ENCODE measurements at regions not wholly inside any gene's neighbourhood (a gene's known extent, or its start where the extent isn't known, plus 50 kb on each side); places are given as distances from the start of the nearest gene placed in this dataset.

GRCh38 chr9:2340046-2340760, 281.4 kb upstream of the VLDLR start:
- Histone ChIP-seq H3K9ac (ENCODE audit: low read depth, low read length) (no peak overlapping the region), H3K36me3 (ENCODE audit: insufficient read depth, low read length) (no peaks in the 10 kb centered on the region; the same call in 1 of the 2 replicates), H3K9me3 (ENCODE audit: control insufficient read depth, insufficient read depth, low read length) (no peaks in the 10 kb centered on the region), H3K4me1 (ENCODE audit: insufficient read depth, low read length) (no peaks in the 10 kb centered on the region)

- Histone ChIP-seq H3K9me3 (ENCODE audit: control insufficient read depth, insufficient read depth, low read length) (no peaks in the 10 kb centered on the region), H3K4me1 (ENCODE audit: insufficient read depth, low read length) (no peaks in the 10 kb centered on the region), H3K36me3 (ENCODE audit: insufficient read depth, low read length) (no peaks in the 10 kb centered on the region; the same call in 1 of the 2 replicates), H3K9ac (ENCODE audit: low read depth, low read length) (no peak overlapping the region)
These were observed 280.5 kb upstream of the VLDLR start for GRCh38 chr9:2341126-2341525.

GRCh38 chr9:2341956-2342355, 279.6 kb upstream of the VLDLR start:
- H3K9ac ChIP-seq (ENCODE audit: low read depth, low read length): no peak overlapping the region
- no peaks in the 10 kb centered on the region for H3K9me3 ChIP-seq (ENCODE audit: control insufficient read depth, insufficient read depth, low read length)
- H3K4me1 ChIP-seq (ENCODE audit: insufficient read depth, low read length): no peaks in the 10 kb centered on the region
- no peaks in the 10 kb centered on the region; the same call in 1 of the 2 replicates for H3K36me3 ChIP-seq (ENCODE audit: insufficient read depth, low read length)

DNA sequence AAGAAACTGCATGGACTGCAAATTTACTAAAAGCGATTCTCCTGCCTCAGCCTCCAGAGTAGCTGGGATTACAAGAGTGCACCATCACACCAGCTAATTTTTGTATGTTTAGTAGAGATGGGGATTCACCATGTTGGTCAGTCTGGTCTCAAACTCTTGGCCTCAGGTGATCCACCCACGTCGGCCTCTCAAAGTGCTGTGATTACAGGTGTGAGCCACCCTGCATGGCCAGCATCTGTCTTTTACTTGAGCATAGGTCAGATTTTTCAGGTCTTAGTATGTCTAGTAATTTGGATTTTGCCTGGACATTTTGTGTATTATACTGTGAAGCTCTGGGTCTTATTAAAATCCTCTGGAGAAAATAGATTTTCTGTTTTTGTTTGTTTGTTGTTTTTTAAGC, 277.8 kb upstream of the VLDLR start:
- Histone ChIP-seq H3K36me3 (ENCODE audit: insufficient read depth, low read length) (no peaks in the 10 kb centered on the region), H3K9ac (ENCODE audit: low read depth, low read length) (no peak overlapping the region), H3K9me3 (ENCODE audit: control insufficient read depth, insufficient read depth, low read length) (no peaks in the 10 kb centered on the region), H3K4me1 (ENCODE audit: insufficient read depth, low read length) (no peaks in the 10 kb centered on the region)

- Histone ChIP-seq H3K9me3 (ENCODE audit: control insufficient read depth, insufficient read depth, low read length) (no peaks in the 10 kb centered on the region), H3K4me1 (ENCODE audit: insufficient read depth, low read length) (no peaks in the 10 kb centered on the region), H3K9ac (ENCODE audit: low read depth, low read length) (no peak overlapping the region), H3K36me3 (ENCODE audit: insufficient read depth, low read length) (no peaks in the 10 kb centered on the region)
These were observed 277.2 kb upstream of the VLDLR start for GRCh38 chr9:2344436-2344835.

DNA sequence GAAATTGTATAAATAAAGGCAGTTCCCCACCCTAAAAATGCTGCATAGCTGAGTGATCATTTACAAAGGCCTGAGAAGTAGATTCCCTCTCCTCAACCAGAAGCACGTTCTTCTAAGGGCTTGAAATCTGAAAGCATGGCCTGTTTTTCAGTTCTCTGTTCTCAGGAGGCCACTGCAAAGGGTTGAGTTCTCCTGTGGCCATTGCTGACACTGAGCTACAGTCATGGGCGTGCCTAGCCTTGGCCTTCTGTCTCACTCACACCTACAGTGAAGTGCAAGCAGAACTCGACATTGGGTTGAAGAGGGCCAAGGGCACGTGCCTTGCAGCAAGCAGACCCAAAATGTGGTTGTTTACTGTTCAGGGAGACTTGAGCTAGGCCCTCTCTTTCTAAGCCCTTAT, 276.6 kb upstream of the VLDLR start:
- no peak overlapping the region for H3K9ac ChIP-seq (ENCODE audit: low read depth, low read length)

GRCh38 chr9:2346277-2346913, 275.2 kb upstream of the VLDLR start:
- H3K36me3 ChIP-seq (ENCODE audit: insufficient read depth, low read length): no peaks in the 10 kb centered on the region
- no peaks in the 10 kb centered on the region for H3K4me1 ChIP-seq (ENCODE audit: insufficient read depth, low read length)
- no peaks in the 10 kb centered on the region for H3K9me3 ChIP-seq (ENCODE audit: control insufficient read depth, insufficient read depth, low read length)
- no peak overlapping the region for H3K9ac ChIP-seq (ENCODE audit: low read depth, low read length)

More for the DNA sequence above, 276.6 kb upstream of the VLDLR start:
- Histone ChIP-seq H3K4me1 (ENCODE audit: insufficient read depth, low read length) (no peaks in the 10 kb centered on the region), H3K36me3 (ENCODE audit: insufficient read depth, low read length) (no peaks in the 10 kb centered on the region), H3K9me3 (ENCODE audit: control insufficient read depth, insufficient read depth, low read length) (no peaks in the 10 kb centered on the region)

- Histone ChIP-seq H3K9me3 (ENCODE audit: control insufficient read depth, insufficient read depth, low read length) (no peaks in the 10 kb centered on the region), H3K9ac (ENCODE audit: low read depth, low read length) (no peak overlapping the region), H3K4me1 (ENCODE audit: insufficient read depth, low read length) (peaks cover 5% of the 10 kb centered on the region), H3K36me3 (ENCODE audit: insufficient read depth, low read length) (no peaks in the 10 kb centered on the region)
These were observed 270.3 kb upstream of the VLDLR start for GRCh38 chr9:2351324-2351723.

DNA sequence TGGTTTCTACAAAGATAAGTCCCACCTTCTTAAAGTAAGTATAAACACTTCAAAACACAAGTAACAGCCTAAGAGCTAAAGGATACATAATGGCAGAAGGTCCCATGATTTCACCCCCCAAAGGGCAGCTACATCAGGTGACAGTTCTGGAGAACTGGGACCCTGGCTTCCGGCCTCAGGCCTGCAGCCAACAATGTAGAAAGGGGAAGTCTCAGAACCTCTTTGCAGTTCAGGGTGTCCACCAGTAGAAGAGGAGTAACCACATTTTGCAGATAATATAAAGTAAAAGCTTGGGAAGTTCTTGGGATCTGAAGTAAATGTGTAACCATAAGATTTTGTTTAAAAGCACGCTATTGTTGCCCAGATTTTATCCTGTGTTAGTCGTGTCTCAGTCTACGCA, 267.4 kb upstream of the VLDLR start:
- peaks cover 6% of the 10 kb centered on the region for H3K4me1 ChIP-seq (ENCODE audit: insufficient read depth, low read length)
- H3K36me3 ChIP-seq (ENCODE audit: insufficient read depth, low read length): no peaks in the 10 kb centered on the region
- no peaks in the 10 kb centered on the region for H3K9me3 ChIP-seq (ENCODE audit: control insufficient read depth, insufficient read depth, low read length)
- no peak overlapping the region for H3K9ac ChIP-seq (ENCODE audit: low read depth, low read length)

- Histone ChIP-seq H3K36me3 (ENCODE audit: insufficient read depth, low read length) (no peaks in the 10 kb centered on the region), H3K4me1 (ENCODE audit: insufficient read depth, low read length) (peaks cover 15% of the 10 kb centered on the region), H3K9ac (ENCODE audit: low read depth, low read length) (no peak overlapping the region), H3K9me3 (ENCODE audit: control insufficient read depth, insufficient read depth, low read length) (no peaks in the 10 kb centered on the region)
These were observed 266.5 kb upstream of the VLDLR start for GRCh38 chr9:2354856-2355696.

GRCh38 chr9:2355697-2355983, 265.9 kb upstream of the VLDLR start:
- Histone ChIP-seq H3K4me1 (ENCODE audit: insufficient read depth, low read length) (peaks cover 17% of the 10 kb centered on the region), H3K9me3 (ENCODE audit: control insufficient read depth, insufficient read depth, low read length) (no peaks in the 10 kb centered on the region)

GRCh38 chr9:2356041-2356790, 265.4 kb upstream of the VLDLR start:
- Histone ChIP-seq H3K9ac (ENCODE audit: low read depth, low read length) (no peak overlapping the region), H3K4me1 (ENCODE audit: insufficient read depth, low read length) (peaks cover 17% of the 10 kb centered on the region), H3K36me3 (ENCODE audit: insufficient read depth, low read length) (no peaks in the 10 kb centered on the region), H3K9me3 (ENCODE audit: control insufficient read depth, insufficient read depth, low read length) (no peaks in the 10 kb centered on the region)

More at GRCh38 chr9:2355697-2355983, 265.9 kb upstream of the VLDLR start:
- Histone ChIP-seq H3K36me3 (ENCODE audit: insufficient read depth, low read length) (no peaks in the 10 kb centered on the region), H3K9ac (ENCODE audit: low read depth, low read length) (no peak overlapping the region)

DNA sequence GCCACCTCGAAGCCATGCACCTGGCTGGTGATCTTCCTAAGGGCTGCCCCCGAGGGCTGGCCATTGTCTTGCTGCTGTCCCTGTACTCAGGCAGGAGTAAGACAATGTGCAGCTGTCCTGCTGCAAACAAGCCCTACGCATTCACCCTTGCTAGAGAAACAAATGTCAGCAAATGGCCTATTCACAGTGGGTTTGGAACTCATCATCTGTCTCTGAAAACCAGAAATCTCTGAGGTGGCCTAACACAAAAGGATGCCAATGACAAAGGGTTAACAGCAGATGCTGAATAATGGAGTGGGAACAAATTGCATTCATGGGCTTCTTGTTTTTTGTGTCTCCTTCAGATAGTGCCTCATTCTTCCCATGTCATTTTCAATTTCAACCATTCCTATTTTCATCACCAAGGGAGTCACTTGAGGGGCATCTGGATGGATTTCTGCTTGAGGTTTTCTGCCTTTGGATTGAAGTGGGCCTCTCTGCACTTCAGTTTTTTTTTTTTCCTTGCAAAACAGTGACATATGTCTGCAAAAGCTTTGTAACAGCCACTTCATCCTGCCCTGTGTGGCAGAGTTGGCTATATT, 261.6 kb upstream of the VLDLR start:
- no peaks in the 10 kb centered on the region for H3K9me3 ChIP-seq (ENCODE audit: control insufficient read depth, insufficient read depth, low read length)
- H3K9ac ChIP-seq (ENCODE audit: low read depth, low read length): no peak overlapping the region
- no peaks in the 10 kb centered on the region for H3K36me3 ChIP-seq (ENCODE audit: insufficient read depth, low read length)
- H3K4me1 ChIP-seq (ENCODE audit: insufficient read depth, low read length): peaks cover 23% of the 10 kb centered on the region

- Histone ChIP-seq H3K4me1 (ENCODE audit: insufficient read depth, low read length) (peaks cover 18% of the 10 kb centered on the region), H3K36me3 (ENCODE audit: insufficient read depth, low read length) (no peaks in the 10 kb centered on the region), H3K9me3 (ENCODE audit: control insufficient read depth, insufficient read depth, low read length) (no peaks in the 10 kb centered on the region), H3K9ac (ENCODE audit: low read depth, low read length) (no peak overlapping the region)
These were observed 259.4 kb upstream of the VLDLR start for GRCh38 chr9:2362150-2362549.

Data from ES-I3 (cell line).